HG02588 (cell line): ENCODE measurements at regions not wholly inside any gene's neighbourhood (a gene's known extent, or its start where the extent isn't known, plus 50 kb on each side); places are given as distances from the start of the nearest gene placed in this dataset.
"Not testable (repeated sequence)": the region's sequence is repeated elsewhere in the genome, so short reads cannot be mapped to it uniquely, and the experiment has no call there.

Experiments
- ATAC-seq: cut with Tn5 transposase; IDR thresholded peaks from one replicate; pipeline ENCODE4 v1.9.1; 2021; ENCODE audit warnings: mild to moderate bottlenecking, moderate library complexity; ENCODE audit not compliant: unreplicated experiment

GRCh38 chr3:195635262-195635873, 51.6 kb upstream of the APOD start:
- ATAC-seq, result not testable (repeated sequence)

- peak; percentile 91 for ATAC-seq
These were observed 50.9 kb upstream of the APOD start for GRCh38 chr3:195634426-195635261.
